NCI-H2227 (cell line): ENCODE measurements at regions not wholly inside any gene's neighbourhood (a gene's known extent, or its start where the extent isn't known, plus 50 kb on each side); places are given as distances from the start of the nearest gene placed in this dataset.
"Not testable (repeated sequence)": the region's sequence is repeated elsewhere in the genome, so short reads cannot be mapped to it uniquely, and the experiment has no call there.

Source experiments
- DNase-seq: peaks from one replicate; lab custom pipeline; 2025; ENCODE audit not compliant: unreplicated experiment; lab: John Stamatoyannopoulos, UW

DNA sequence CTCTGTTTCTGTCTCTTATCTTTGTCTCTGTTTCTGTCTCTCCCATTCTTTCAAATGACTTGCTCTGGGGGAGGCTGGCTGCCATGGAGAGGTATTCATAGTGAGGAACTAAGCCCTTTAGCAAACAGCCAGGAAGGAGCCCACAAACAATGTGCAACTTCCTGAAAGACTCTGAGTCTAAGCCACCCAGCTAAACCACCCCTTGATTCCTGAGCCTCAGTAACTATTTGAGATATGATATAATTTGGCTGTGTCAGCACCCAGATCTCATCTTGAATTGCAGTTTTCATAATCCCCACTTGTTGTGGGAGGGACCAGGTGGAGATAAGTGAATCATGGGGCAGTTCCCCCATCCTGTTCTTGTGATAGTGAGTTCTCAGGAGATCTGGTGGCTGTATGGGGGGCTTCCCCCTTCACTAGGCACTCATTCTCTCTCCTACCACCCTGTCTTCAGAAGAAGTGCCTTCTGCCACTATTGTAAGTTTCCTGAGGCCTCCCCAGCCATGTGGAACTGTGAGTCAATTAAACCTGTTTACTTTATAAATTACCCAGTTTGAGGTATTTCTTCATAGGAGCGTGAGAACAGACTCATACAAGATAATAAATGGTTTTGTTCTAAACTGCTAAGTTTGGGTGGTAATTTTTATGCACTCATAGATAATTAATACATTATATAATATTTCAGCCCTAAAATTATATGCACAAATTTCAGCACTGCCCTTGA, 121.2 kb upstream of the FOXP2 start:
- no peak for DNase-seq

DNA sequence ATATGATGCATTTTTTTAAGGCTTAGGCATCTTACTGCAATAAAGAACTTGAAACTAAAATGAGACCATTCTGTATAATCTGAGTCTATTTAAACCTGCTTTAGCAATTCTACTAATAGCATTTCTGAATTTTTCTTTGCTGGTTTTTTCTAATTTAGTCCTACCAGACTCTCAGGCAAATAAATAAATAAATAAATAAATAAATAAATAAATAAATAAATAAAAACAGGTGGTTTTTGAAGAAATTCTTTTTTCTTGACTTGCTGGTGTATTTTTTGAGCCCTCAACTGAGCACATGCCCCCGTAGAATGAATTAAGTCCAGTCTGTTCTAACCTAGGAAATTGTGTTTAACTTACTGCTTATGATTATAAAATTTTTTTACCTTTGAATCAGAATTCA, 134.7 kb upstream of the FOXP2 start:
- no peak for DNase-seq

DNA sequence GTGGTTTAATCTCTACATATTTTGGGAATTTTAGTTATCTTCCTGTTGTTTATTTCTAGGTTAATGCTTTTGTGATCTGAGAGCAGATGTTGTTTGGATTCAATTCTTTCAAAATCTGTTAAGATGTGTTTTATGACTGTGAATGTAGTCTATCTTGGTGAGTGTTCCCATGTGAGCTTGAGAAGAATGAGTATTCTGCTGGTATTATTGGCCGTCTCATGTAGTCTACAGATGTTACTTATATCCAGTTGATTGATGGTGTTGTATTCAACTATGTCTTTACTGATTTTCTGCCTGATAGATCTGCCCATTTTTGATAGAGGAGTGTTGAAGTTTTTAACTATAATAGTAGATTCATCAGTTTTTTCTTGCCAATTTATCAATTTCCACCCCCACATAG, 141.4 kb upstream of the FOXP2 start:
- no peak for DNase-seq

DNA sequence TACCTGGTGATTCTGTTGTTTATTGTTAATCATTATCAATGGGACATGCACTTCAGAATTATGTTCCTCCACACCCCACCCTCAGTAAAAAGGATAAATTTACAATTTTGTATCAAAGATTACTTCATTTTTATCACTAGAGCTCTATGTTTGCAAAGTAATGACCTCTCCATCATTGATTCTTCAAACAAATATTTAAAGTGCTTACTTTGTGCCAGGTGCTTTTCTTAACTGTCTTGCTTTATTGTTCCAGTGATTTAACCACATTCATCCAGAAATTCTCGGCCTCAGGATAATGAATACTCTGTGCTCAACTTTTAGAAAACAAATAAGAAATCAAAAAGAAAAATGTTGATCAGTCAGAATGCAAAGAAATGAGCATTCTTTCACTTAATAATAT, 144.9 kb upstream of the FOXP2 start:
- no peak for DNase-seq

DNA sequence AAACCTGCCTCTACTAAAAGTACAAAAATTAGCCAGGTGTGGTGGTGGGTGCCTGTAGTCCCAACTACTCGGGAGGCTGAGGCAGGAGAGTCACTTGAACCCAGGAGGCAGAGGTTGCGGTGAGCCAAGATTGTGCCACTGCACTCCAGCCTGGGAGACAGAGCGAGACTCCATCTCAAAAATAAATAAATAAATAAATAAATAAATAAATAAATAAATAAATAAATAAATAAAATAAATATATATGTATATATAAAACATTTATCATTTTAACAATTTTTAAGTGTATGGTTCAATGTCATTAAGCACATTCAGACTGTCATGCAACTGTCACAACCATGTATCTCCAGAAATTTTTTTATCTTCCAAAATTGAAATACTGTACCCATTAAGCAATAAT, 147.1 kb upstream of the FOXP2 start:
- DNase-seq, result not testable (repeated sequence)

- DNase-seq, result no peak
Measured at GRCh38 chr7:114264023-114264422, 150.6 kb upstream of the FOXP2 start.

DNA sequence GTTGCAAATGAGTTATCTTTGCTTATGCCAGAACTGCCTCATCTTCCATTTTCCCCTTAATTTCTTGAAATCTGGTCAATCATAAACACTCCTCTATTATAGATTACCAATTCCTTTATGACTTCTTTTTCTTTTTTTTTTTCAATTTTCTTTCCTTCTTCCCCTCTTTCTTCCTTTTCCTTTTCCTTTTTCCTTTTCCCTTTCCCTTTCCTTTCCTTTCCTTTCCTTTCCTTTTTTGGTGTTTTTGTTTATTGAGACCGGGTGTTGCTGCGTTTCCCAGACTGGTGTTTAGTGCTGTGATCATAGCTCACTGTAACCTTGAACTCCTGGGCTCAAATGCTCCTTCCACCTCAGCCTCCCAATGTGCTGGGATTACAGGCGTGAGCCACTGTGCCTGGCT, 151.4 kb upstream of the FOXP2 start:
- no peak for DNase-seq

DNA sequence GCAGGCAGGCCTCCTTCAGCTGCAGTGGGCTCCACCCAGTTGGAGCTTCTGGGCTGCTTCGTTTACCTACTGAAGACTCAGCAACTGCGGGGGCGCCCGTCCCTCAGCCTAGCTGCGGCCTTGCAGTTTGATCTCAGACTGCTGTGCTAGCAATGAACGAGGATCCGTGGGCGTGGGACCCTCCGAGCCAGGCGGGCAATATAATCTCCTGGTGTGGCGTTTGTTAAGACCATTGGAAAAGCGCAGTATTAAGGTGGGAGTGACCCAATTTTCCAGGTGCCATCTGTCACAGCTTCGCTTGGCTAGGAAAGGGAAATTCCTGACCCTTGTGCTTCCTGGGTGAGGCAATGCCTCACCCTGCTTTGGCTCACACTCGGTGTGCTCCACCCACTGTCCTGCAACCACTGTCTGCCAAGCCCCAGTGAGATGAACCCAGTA, 159.2 kb upstream of the FOXP2 start:
- DNase-seq, result no peak

DNA sequence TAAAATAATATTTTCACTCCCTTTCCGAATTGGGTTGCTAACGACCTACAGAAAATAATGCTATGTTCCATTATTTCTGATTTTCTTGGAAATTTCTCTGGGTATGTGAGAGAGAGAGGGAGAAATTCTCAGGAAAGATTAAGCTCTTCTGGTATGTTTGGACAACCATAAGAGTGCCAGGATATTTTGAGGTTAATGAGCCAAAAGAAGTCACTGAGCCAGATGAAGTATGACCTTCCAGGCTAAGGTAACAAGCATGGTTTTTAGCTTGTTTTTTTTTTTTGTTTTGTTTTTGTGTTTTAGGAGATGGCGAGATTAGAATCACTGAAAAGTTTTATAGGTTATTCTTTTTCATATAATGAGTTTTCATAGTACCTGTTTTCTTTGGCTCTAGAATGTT, 171.0 kb upstream of the FOXP2 start:
- no peak for DNase-seq

DNA sequence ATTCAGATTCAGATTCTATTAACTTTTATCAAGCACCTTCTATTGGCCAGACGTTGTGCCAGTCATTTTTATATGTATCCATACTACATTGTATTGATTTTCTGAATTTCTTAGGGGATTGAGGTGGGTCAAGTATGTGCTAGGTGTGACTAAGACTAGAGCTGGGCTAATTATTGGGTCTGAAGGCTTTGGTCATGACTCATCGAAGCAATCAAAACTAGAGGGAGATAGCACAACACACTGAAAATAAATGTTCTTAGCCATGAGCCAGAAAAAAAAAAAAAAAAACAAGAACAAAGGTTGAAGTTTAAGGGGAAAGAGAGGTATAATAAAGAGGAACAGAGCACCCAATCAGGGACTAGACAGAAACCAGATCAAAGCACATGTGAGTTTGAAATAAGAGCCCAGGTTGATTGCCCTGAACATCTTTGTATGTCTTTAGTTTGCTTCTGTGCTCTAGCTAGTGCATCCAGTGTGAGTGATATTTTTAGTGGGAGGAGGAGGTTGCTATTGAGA, 171.6 kb upstream of the FOXP2 start:
- DNase-seq, result no peak

DNA sequence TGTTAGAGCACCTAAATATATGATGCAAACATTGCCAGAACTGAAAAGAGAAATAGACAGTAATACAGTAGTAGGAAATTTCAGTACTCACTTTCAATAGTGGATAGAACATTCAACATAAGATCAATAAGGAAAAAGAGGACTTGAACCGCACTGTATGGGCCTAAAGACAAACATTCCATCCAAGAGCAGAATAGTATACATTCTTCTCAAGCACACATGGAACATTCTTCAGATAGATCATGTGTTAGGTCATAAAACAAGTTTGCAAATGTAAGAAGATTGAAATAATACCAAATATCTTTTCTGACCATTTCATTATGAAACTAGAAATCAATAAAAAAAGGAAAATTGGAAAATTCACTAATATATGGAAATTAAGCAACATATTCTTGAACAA, 185.4 kb upstream of the FOXP2 start:
- DNase-seq, result no peak

- no peak for DNase-seq
Measured at GRCh38 chr7:114225784-114226183, 188.8 kb upstream of the FOXP2 start.

DNA sequence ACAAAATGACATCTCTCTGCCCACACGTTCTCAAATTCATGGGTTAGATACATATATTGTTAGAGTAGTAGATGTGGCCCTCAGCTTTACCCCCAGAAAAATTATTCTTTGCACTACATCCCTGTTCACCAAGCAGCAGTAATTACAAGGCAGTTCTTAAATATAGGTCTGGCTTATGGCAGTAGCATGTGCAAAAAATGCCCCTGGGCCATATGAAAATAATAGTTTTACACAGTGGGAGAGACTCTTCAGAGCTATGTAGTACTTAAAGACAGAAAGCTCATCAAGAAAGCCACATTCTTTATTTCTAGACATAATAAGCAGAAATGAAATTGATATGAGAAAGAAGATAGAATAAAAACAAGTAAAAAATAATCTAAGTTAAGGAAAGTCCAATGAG, 196.3 kb upstream of the FOXP2 start:
- no peak for DNase-seq

DNA sequence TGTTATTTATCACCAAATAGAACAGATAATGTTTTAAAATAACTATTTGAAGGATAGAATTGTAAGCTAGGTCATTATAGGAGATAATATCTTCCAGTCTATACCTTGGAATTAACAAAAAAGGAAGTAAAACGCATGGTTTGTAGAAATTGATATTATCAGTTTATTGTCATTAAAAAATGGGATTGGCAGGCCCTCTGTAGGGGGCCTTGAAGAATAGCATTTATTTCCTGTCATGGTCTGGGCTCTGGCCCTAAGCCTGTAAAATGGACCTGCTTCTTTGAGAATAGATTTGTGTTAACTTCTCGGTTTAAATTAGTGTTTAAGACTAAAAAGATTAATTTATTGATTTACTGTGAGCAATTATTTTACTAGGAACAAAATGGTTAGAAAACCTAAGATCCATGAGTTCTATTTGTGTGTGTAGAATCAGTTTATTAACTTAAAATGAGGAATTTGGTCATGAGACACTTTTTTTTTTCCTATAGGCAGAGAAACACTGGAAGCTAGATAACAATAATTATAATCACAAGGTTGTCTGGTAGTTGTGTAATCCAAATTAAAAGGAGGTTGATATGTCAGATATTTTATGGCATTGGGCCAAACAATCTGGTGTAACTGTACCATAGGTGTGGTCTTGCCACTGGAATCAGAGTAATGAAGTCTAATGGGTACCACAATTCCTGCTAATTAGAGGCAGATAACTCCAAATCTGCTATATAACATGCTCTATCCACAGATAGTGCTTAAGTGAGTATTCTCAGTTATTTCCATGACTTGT, 197.4 kb upstream of the FOXP2 start:
- DNase-seq, result no peak

DNA sequence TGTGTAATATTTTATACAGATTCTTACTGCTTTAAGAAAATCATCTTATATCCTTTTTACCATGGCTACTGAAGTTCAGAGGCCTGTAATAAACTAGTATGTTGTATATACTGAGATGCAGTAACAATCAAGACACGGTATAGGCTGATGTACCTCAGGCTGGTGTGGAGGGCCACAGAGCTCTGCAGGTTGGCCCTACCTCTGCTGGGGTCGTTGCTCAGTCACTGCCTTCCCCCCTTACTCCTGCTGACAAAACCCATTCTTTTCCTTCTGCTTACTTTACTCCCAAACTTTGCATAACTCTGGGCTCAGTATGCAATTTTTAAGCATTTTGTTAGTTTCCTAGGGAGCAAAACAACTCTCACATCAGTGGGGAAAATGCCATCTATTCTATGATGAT, 200.1 kb upstream of the FOXP2 start:
- no peak for DNase-seq

DNA sequence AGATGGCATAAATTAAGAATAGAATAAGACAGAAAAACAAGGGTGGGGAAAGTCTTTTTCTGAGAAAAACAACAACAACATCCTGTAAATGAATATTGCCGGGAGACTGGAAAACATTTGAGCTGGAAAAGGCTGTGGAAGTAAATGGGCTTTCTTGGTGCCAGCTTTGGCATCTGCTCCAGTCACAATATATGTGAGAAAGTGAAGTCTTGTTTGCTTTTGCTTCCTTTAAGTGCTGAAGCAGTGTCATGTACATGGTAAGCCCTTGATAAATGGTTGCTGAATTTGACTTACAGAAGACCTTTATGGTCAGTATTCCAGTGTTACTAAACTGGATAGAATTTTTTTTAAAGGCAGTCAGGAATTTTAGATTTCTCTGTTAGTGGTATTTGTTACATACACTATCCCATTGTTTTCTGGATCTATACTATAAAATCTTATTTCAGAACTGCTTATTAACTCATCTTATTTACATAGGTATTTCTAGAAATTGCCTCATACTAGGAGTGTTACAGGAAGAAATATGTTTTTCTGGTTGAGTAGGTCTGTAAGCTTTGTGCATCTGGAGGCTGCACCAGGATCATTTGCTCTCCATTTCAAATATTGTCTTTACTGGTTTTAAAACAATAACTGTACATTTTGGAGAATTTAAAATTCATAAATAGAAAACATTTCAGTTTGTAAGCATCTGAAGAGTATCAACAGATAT, 201.7 kb upstream of the FOXP2 start:
- DNase-seq, result no peak

GRCh38 chr7:114209968-114210367, 204.6 kb upstream of the FOXP2 start:
- DNase-seq, result no peak

- no peak for DNase-seq
Measured at GRCh38 chr7:114206688-114207087, 207.9 kb upstream of the FOXP2 start.

- DNase-seq, result no peak
Measured at GRCh38 chr7:114196517-114196916, 218.1 kb upstream of the FOXP2 start.

DNA sequence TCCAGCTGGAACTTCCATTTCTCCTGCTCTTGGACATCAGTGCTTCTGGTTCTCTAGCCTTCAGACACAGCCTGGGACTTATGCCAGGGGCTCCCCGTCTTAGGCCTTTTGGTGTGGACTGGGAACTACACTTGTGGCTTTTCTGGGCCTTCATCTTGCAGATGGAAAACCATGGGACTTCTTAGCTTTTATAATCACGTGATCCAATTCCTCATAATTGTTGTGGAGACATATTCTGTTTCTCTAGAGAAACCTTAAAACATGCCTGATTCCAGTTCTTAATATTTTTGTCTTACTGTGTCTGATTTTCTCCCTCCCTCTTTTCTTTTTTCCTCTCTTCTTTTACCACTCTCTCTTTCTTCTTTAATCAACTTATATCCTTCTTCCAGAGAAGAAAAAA, 224.2 kb upstream of the FOXP2 start:
- DNase-seq, result no peak

- no peak for DNase-seq
Measured at GRCh38 chr7:114183311-114184088, 231.1 kb upstream of the FOXP2 start.
